Activated T-cell treated with anti-CD3 and anti-CD28 coated beads for 1 hour (primary cell): ENCODE measurements at regions not wholly inside any gene's neighbourhood (a gene's known extent, or its start where the extent isn't known, plus 50 kb on each side); places are given as distances from the start of the nearest gene placed in this dataset.
"Not testable (repeated sequence)": the region's sequence is repeated elsewhere in the genome, so short reads cannot be mapped to it uniquely, and the experiment has no call there.

ENCODE experiments used
- DNase-seq: peaks from one replicate; pipeline ENCODE4 v3.0.0-alpha.2; 2020; ENCODE audit warnings: low read depth

- no peak for DNase-seq
Observed at GRCh38 chr10:65142641-65143435, 1621.6 kb downstream of the REEP3 start.

GRCh38 chr10:65143723-65144122 lies 1622.5 kb downstream of the REEP3 start:
- DNase-seq = no peak

GRCh38 chr10:65149878-65150277 lies 1628.7 kb downstream of the REEP3 start:
- no peak for DNase-seq

- DNase-seq = no peak
Observed at GRCh38 chr10:65166272-65166671, 1645.1 kb downstream of the REEP3 start.

GRCh38 chr10:65172249-65172648 lies 1651.0 kb downstream of the REEP3 start:
- DNase-seq = no peak

- no peak for DNase-seq
Observed at GRCh38 chr10:65176994-65177393, 1655.8 kb downstream of the REEP3 start.

GRCh38 chr10:65183236-65183635 lies 1662.0 kb downstream of the REEP3 start:
- DNase-seq = no peak

- not testable (repeated sequence) for DNase-seq
Observed at GRCh38 chr10:65186668-65187067, 1665.5 kb downstream of the REEP3 start.

GRCh38 chr10:65194126-65194525 lies 1672.9 kb downstream of the REEP3 start:
- no peak for DNase-seq

- no peak for DNase-seq
Observed at GRCh38 chr10:65194555-65194954, 1673.4 kb downstream of the REEP3 start.

GRCh38 chr10:65196111-65196510 lies 1674.9 kb downstream of the REEP3 start:
- DNase-seq = no peak

- no peak for DNase-seq
Observed at GRCh38 chr10:65197935-65198334, 1676.7 kb downstream of the REEP3 start.

- DNase-seq = no peak
Observed at GRCh38 chr10:65201491-65201890, 1680.3 kb downstream of the REEP3 start.

- DNase-seq = no peak
Observed at GRCh38 chr10:65204999-65205398, 1683.8 kb downstream of the REEP3 start.

GRCh38 chr10:65213170-65213569 lies 1692.0 kb downstream of the REEP3 start:
- no peak for DNase-seq

GRCh38 chr10:65219444-65219843 lies 1698.2 kb downstream of the REEP3 start:
- DNase-seq = no peak

- no peak for DNase-seq
Observed at GRCh38 chr10:65231148-65231547, 1694.7 kb upstream of the LRRTM3 start.

- DNase-seq = no peak
Observed at GRCh38 chr10:65234261-65234660, 1691.6 kb upstream of the LRRTM3 start.

- no peak for DNase-seq
Observed at GRCh38 chr10:65235266-65235665, 1690.6 kb upstream of the LRRTM3 start.

GRCh38 chr10:65235846-65236245 lies 1690.0 kb upstream of the LRRTM3 start:
- no peak for DNase-seq

GRCh38 chr10:65265451-65265954 lies 1660.3 kb upstream of the LRRTM3 start:
- DNase-seq = no peak

GRCh38 chr10:65269551-65269950 lies 1656.3 kb upstream of the LRRTM3 start:
- not testable (repeated sequence) for DNase-seq

- no peak for DNase-seq
Observed at GRCh38 chr10:65270969-65271368, 1654.9 kb upstream of the LRRTM3 start.

- DNase-seq = no peak
Observed at GRCh38 chr10:65273115-65273514, 1652.7 kb upstream of the LRRTM3 start.
